Epithelial cell of proximal tubule (primary cell): ENCODE measurements at regions not wholly inside any gene's neighbourhood (a gene's known extent, or its start where the extent isn't known, plus 50 kb on each side); places are given as distances from the start of the nearest gene placed in this dataset.

Experiments
- DNase-seq: peaks from one replicate; pipeline ENCODE4 v3.0.0-alpha.2; 2011; ENCODE audit warnings: low read depth
- H3K4me3 ChIP-seq: 2 replicates; pipeline ENCODE4 v1.5.1; 2011; ENCODE audit warnings: low read depth, mild to moderate bottlenecking, low read length
- CTCF ChIP-seq: conservative IDR thresholded peaks from 2 replicates; pipeline ENCODE4 v1.5.1; 2012; ENCODE audit warnings: low read depth, mild to moderate bottlenecking, low read length

- no peak for DNase-seq
- no peak overlapping the region for H3K4me3 ChIP-seq
- no peak for TF ChIP-seq CTCF
These were observed 387.7 kb downstream of the NXPE2 start for GRCh38 chr11:115065830-115066664.

- DNase-seq, result no peak
- TF ChIP-seq CTCF, result no peak
These were observed 389.1 kb downstream of the NXPE2 start for GRCh38 chr11:115067471-115067870.

GRCh38 chr11:115067900-115068530, 389.7 kb downstream of the NXPE2 start:
- H3K4me3 ChIP-seq, result no peak overlapping the region
- TF ChIP-seq CTCF, result no peak
- no peak for DNase-seq

More at GRCh38 chr11:115067471-115067870, 389.1 kb downstream of the NXPE2 start:
- no peak overlapping the region for H3K4me3 ChIP-seq

GRCh38 chr11:115069599-115069998, 391.3 kb downstream of the NXPE2 start:
- no peak for DNase-seq
- no peak for TF ChIP-seq CTCF
- no peak overlapping the region for H3K4me3 ChIP-seq

- no peak for TF ChIP-seq CTCF
- no peak overlapping the region for H3K4me3 ChIP-seq
These were observed 397.0 kb downstream of the NXPE2 start for GRCh38 chr11:115075356-115075755.

GRCh38 chr11:115077740-115078139, 399.4 kb downstream of the NXPE2 start:
- DNase-seq, result no peak
- H3K4me3 ChIP-seq, result no peak overlapping the region
- TF ChIP-seq CTCF, result no peak

More at GRCh38 chr11:115075356-115075755, 397.0 kb downstream of the NXPE2 start:
- DNase-seq, result no peak
